NCI-H69 (cell line): ENCODE measurements at regions not wholly inside any gene's neighbourhood (a gene's known extent, or its start where the extent isn't known, plus 50 kb on each side); places are given as distances from the start of the nearest gene placed in this dataset.
"Not testable (repeated sequence)": the region's sequence is repeated elsewhere in the genome, so short reads cannot be mapped to it uniquely, and the experiment has no call there.

Experiments
- DNase-seq: peaks from one replicate; lab custom pipeline; 2025; lab: John Stamatoyannopoulos, UW

GRCh38 chr2:4988444-4988843 lies 703.7 kb upstream of the SOX11 start:
- not testable (repeated sequence) for DNase-seq

DNA sequence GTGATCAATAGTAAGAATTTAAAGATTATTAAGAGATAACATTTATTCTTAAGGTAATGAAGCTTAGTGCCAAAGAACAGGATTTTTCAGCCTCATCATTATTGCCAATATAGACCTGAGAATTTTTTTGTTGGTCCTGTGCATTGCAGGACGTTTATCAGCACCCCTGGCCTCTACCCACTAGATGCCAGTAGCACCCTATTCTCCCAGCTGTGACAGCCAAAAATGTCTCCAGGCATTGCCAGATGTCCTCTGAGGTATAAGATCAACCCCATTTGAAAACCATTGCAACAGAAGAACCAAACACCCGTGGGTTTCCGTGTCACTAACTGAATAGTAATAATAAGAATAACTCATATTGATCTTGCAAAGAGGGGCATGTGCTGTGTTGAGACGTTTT lies 700.0 kb upstream of the SOX11 start:
- DNase-seq: peak; percentile 58

DNA sequence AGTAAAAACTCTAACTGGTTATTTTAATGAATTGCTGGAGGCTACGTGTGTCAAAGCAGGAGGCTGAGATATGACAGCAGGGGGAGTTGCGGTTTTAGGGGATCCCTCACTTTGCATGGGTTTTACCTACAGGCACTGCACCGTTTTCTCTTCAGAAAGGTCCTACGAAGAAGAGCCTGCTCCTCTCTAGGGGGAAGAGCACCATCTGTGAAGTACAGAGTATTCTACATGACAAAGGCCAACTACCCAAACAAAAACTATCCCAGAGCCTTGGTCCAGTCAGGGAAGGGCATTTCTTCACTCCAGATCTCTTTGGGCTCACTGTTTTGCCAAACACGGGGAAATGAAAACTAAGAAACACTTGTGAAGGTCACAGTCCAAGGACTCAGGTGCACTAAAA lies 696.7 kb upstream of the SOX11 start:
- no peak for DNase-seq

DNA sequence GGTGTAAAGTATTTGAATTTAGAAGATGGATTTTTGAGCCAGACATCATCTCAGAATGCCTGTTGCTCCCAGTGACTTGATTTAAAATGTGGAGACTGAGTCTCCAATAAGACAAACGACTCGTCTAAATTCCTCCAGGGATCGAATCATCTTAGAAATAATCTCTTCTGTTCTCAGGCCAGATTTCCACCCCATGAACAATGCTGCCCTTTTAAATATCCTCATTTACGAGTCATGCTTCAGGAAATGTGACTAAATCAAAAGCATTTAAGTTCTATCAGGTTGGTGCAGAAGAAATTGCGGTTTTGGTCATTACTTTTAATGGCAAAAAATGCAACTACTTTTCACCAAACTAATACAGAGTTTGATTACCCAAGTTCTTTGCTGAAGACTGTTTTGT lies 684.6 kb upstream of the SOX11 start:
- no peak for DNase-seq

- DNase-seq: no peak
Observed at GRCh38 chr2:5019324-5019723, 672.9 kb upstream of the SOX11 start.

DNA sequence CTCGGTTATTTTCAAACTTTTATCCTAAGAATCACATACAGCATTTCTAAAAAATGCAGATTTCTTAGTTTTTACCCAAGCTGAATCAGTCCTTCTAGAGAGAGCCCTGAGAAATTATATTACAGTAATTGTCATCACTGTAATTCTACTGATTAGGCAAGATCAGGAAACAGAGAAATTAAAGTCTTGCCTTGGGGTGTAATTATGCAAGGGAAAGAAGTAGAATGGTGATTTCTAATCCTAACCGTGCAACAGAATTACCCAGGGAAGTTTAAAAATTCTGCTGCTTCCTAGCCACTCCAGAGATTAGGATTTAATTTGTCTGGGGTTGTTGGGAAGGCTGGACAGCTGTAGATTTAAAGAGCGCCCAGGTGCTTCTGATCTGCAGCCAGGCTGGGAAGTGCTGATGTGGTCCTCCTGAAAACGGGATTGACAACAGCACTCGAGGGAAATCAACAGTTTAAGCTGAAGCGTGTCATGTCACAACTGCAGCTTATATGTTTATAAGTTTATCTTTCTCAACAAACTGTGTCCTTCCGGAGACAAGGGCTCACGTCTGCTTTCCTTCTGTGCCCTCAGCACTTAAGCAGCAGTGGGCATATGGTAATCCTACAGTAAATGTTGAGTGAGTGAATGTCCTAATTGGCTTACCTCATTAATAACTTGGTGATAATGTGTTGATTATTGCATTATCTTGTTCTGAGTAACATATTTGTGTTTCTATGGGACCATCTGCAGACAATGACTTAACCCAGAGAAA lies 671.9 kb upstream of the SOX11 start:
- peak; percentile 66 for DNase-seq

GRCh38 chr2:5021136-5021535 lies 671.0 kb upstream of the SOX11 start:
- peak; percentile 72 for DNase-seq

- DNase-seq: no peak
Observed at GRCh38 chr2:5022061-5022460, 670.1 kb upstream of the SOX11 start.

DNA sequence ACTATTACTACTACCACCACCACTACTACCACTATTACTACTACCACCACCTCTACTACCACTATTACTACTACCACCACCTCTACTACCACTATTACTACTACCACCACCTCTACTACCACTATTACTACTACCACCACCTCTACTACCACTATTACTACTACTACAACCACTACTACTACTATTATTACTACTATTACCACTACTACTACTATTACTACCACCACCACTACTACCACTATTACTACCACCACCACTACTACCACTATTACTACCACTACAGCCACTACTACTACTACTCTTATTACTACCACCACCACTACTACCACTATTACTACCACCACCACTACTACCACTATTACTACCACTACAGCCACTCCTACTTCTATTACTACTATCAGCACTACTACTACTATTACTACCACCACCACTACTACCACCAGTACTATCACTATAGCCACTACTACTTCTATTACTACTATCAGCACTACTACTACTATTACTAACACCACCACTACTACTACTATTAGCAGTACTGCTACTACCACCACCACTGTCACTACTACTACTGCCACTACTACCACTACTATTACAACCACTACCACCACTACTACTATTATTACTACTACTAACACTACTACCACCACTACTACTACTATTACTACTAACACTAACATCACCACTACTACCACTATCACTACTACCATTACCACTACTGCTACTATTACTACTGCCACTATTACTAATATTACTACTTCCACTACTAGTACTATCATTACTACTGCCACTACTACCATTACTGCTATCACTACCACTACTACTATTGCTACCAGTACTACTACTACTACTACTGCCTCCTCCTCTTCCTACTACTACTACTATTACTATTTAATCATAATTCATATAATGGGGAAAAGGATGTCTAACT lies 669.2 kb upstream of the SOX11 start:
- DNase-seq: not testable (repeated sequence)

- DNase-seq: no peak
Observed at GRCh38 chr2:5026571-5027234, 665.5 kb upstream of the SOX11 start.

DNA sequence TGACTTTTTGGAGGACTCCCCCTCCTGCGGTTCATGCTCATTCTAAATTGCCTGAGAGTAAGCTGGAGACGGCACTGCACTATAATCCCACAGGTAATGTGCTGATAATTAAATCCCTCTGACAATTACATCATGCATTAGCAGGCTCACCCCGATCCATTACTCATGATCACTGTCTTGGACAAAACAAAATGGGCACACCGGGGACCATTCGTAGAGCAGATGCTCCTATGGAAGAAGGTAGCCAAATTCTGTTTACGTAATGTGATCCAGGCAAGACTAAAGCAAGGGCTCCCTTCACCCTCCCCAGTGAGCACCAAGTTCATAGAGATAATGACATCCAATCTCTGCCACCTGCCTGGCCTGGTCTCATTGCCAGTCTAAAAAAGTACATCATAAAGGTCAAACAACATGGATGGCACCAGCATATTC lies 657.1 kb upstream of the SOX11 start:
- DNase-seq: peak; percentile 96

- peak; percentile 54 for DNase-seq
Observed at GRCh38 chr2:5036256-5036655, 655.9 kb upstream of the SOX11 start.

- no peak for DNase-seq
Observed at GRCh38 chr2:5039241-5039975, 652.8 kb upstream of the SOX11 start.

DNA sequence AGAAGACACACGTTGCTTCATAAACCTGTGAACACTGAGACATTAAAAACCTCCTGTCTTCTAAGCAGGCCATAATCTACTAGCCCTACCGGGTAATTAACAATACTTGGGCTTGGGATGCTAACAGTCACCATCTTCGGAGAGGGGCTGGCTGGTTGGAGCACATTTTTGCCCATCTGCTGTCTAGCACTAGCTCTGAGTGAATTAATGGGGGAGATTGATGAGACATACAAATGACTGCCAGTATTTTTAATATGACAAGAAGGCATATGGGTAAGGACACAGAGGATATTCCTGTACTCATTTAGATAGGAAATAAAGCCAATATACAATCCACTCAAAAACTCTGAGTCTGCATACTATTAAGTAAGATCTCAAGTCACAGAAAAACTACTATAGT lies 651.6 kb upstream of the SOX11 start:
- DNase-seq: no peak

DNA sequence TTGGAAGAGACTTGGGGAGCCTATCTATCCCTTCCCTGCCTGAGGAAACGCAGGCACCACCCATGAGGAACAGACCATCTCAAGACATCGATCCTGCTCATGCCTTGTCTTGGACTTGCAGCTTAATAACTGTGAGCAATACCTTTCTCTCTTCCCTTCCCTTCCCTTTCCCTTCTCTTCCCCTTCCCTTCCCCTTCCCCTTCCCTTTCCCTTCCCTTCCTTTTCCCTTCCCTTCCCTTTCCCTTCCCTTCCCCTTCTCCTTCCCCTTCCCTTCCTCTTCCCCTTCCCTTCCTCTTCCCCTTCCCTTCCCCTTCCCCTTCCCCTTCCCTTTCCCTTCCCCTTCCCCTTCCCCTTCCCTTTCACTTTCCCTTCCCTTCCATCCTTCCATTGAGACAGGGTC lies 650.7 kb upstream of the SOX11 start:
- DNase-seq: no peak

DNA sequence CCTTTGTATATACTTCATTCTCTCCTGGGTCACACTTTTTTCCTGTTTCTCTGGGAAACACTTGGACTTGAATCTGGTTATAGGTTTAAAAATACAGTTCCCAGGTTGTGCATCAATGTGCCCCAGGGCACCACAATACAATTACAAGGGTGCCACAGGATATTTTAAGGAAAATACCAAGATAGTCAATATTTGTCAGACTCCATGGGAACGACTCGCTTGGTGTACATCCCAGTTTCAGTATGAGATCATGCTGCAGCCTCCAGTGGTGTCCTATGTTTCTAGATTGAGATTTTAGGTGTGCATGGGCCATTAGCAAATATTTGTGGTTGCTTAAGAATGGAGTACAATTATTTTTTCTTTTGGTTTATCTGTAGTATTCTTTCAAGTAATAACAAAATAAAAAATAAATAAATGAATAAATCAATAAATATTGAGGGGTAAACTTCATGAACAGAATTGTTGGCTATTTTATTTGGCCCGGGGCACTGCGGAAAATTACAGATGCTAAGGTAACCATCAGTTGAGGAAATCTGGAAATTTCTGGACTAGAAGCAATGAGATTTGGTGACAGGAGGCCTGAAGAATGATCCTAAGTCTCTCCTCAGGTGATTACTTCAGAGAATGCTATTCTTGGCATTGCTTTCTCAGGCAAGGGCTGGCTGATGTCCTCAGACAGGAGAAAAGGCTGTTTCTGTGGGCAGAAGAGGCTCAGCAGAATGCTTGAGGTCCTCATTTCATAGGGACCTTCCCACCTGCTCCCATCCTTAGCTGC lies 649.3 kb upstream of the SOX11 start:
- no peak for DNase-seq

DNA sequence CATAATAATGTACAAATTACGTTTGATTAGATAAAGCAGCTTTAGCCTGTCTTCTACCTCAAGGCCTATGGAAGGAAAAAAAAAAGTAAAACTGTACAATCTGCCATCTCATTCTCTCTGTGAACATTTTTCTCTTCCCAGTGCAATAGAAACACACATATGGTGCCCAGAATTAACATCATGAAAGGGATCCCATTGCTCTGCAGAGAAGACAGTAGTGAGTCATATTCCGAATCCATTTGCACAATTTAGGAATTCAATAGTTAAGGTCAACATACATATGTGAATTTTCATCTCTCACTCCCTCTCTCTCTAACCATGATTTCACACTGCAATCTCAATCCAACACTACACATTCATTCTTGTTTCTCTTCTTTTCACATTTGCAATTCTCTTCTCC lies 640.9 kb upstream of the SOX11 start:
- no peak for DNase-seq

- DNase-seq: no peak
Observed at GRCh38 chr2:5052905-5053304, 639.3 kb upstream of the SOX11 start.

- DNase-seq: peak; percentile 95
Observed at GRCh38 chr2:5057891-5058351, 634.3 kb upstream of the SOX11 start.

- no peak for DNase-seq
Observed at GRCh38 chr2:5060956-5061355, 631.2 kb upstream of the SOX11 start.

- DNase-seq: no peak
Observed at GRCh38 chr2:5064687-5065086, 627.5 kb upstream of the SOX11 start.
